Activated CD4-positive, alpha-beta T cell treated with anti-CD3 and anti-CD28 coated beads for 1 hour (primary cell): ENCODE measurements at regions not wholly inside any gene's neighbourhood (a gene's known extent, or its start where the extent isn't known, plus 50 kb on each side); places are given as distances from the start of the nearest gene placed in this dataset.

Experiments used
- DNase-seq: peaks from one replicate; pipeline ENCODE4 v3.0.0-alpha.2; 2020

GRCh38 chr4:22217480-22217879 lies 268.9 kb upstream of the KCNIP4 start:
- no peak for DNase-seq

GRCh38 chr4:22216278-22216677 lies 267.7 kb upstream of the KCNIP4 start:
- no peak for DNase-seq

GRCh38 chr4:22215084-22215483 lies 266.5 kb upstream of the KCNIP4 start:
- no peak for DNase-seq

GRCh38 chr4:22203711-22204011 lies 255.1 kb upstream of the KCNIP4 start:
- no peak for DNase-seq

GRCh38 chr4:22202975-22203710 lies 254.6 kb upstream of the KCNIP4 start:
- DNase-seq = no peak

GRCh38 chr4:22202246-22202974 lies 253.8 kb upstream of the KCNIP4 start:
- no peak for DNase-seq

GRCh38 chr4:22201256-22201655 lies 252.7 kb upstream of the KCNIP4 start:
- no peak for DNase-seq

- no peak for DNase-seq
These were observed 248.0 kb upstream of the KCNIP4 start for GRCh38 chr4:22196551-22196950.

- DNase-seq = no peak
These were observed 243.5 kb upstream of the KCNIP4 start for GRCh38 chr4:22192084-22192511.

GRCh38 chr4:22191565-22191964 lies 243.0 kb upstream of the KCNIP4 start:
- DNase-seq = no peak

GRCh38 chr4:22190855-22191254 lies 242.3 kb upstream of the KCNIP4 start:
- DNase-seq = no peak

- no peak for DNase-seq
These were observed 238.7 kb upstream of the KCNIP4 start for GRCh38 chr4:22187203-22187820.

GRCh38 chr4:22181736-22182135 lies 233.2 kb upstream of the KCNIP4 start:
- DNase-seq = no peak

- DNase-seq = no peak
These were observed 230.7 kb upstream of the KCNIP4 start for GRCh38 chr4:22179124-22179874.

- no peak for DNase-seq
These were observed 226.1 kb upstream of the KCNIP4 start for GRCh38 chr4:22174640-22175039.

- no peak for DNase-seq
These were observed 221.8 kb upstream of the KCNIP4 start for GRCh38 chr4:22170353-22170752.

- no peak for DNase-seq
These were observed 218.6 kb upstream of the KCNIP4 start for GRCh38 chr4:22167201-22167600.

GRCh38 chr4:22162454-22162853 lies 213.9 kb upstream of the KCNIP4 start:
- DNase-seq = no peak

- DNase-seq = no peak
These were observed 182.2 kb upstream of the KCNIP4 start for GRCh38 chr4:22130741-22131140.

- DNase-seq = no peak
These were observed 181.0 kb upstream of the KCNIP4 start for GRCh38 chr4:22129454-22130029.

GRCh38 chr4:22122062-22122461 lies 173.5 kb upstream of the KCNIP4 start:
- DNase-seq = no peak

GRCh38 chr4:22115262-22115661 lies 166.7 kb upstream of the KCNIP4 start:
- no peak for DNase-seq

- DNase-seq = no peak
These were observed 155.2 kb upstream of the KCNIP4 start for GRCh38 chr4:22103768-22104167.
